DND-41 (cell line): ENCODE measurements at regions not wholly inside any gene's neighbourhood (a gene's known extent, or its start where the extent isn't known, plus 50 kb on each side); places are given as distances from the start of the nearest gene placed in this dataset.

Source experiments
- ATAC-seq: fragments of 200-7000 bp; cut with Tn5 transposase; 3 replicates; pipeline ENCODE4 v1.9.1; 2021; ENCODE audit warnings: low read depth; ENCODE audit not compliant: insufficient read depth
- DNase-seq: peaks from one replicate; pipeline ENCODE4 v3.0.0-alpha.2; 2020
- H2AFZ ChIP-seq: 2 replicates; pipeline ENCODE4 v1.6.0; 2012; ENCODE audit warnings: low read depth, low read length
- H3K27ac ChIP-seq: 2 replicates; pipeline ENCODE4 v1.5.1; 2012; ENCODE audit warnings: low read length, inconsistent platforms
- H3K27me3 ChIP-seq: fragments of 200-600 bp; sonication (generic); 2 replicates; pipeline ENCODE4 v1.6.0; 2012; ENCODE audit warnings: low read length, mild to moderate bottlenecking, inconsistent platforms; ENCODE audit not compliant: insufficient read depth, poor library complexity
- H3K36me3 ChIP-seq: 2 replicates; pipeline ENCODE4 v1.5.1; 2012; ENCODE audit warnings: low read length, inconsistent platforms; ENCODE audit not compliant: insufficient read depth
- H3K4me1 ChIP-seq: 2 replicates; pipeline ENCODE4 v1.5.1; 2012; ENCODE audit warnings: mild to moderate bottlenecking, low read length; ENCODE audit not compliant: insufficient read depth
- H3K4me2 ChIP-seq: 2 replicates; pipeline ENCODE4 v1.6.0; 2012; ENCODE audit warnings: mild to moderate bottlenecking, moderate library complexity, low read length, inconsistent platforms; ENCODE audit not compliant: insufficient read depth
- H3K4me3 ChIP-seq, 2 experiments: fragments of 200-600 bp in 1 of 2; shearing (Covaris generic) in 1 of 2; 2 replicates each; pipeline ENCODE4 v1.5.1; 2012 to 2016; ENCODE audit warnings: inconsistent platforms in 2 of 2, low read length in 2 of 2, mild to moderate bottlenecking in 2 of 2, low read depth in 1 of 2, moderate library complexity in 1 of 2
- H3K79me2 ChIP-seq: 2 replicates; pipeline ENCODE4 v1.6.0; 2012; ENCODE audit warnings: low read length, inconsistent platforms; ENCODE audit not compliant: insufficient read depth
- H3K9ac ChIP-seq: 2 replicates; pipeline ENCODE4 v1.6.0; 2012; ENCODE audit warnings: low read depth, mild to moderate bottlenecking, inconsistent platforms, low read length, moderate library complexity
- H3K9me3 ChIP-seq: 2 replicates; pipeline ENCODE4 v1.5.1; 2012; ENCODE audit warnings: low read length, moderate library complexity, mild to moderate bottlenecking, inconsistent platforms; ENCODE audit not compliant: insufficient read depth, severe bottlenecking
- H4K20me1 ChIP-seq: 2 replicates; pipeline ENCODE4 v1.6.0; 2012; ENCODE audit warnings: low read length; ENCODE audit not compliant: insufficient read depth
- EZH2 ChIP-seq: IDR thresholded peaks from 3 replicates; pipeline ENCODE4 v1.6.1; 2012; ENCODE audit warnings: borderline replicate concordance, low read depth, mild to moderate bottlenecking, moderate library complexity, low read length, inconsistent platforms; ENCODE audit not compliant: severe bottlenecking
- TF ChIP-seq, protein P1 (sequence below): IDR thresholded peaks from 2 replicates; pipeline ENCODE4 v1.5.1; 2012; ENCODE audit warnings: borderline replicate concordance, low read length, moderate library complexity, mild to moderate bottlenecking; ENCODE audit not compliant: poor library complexity, severe bottlenecking; ENCODE audit errors: extremely low read depth

DNA sequence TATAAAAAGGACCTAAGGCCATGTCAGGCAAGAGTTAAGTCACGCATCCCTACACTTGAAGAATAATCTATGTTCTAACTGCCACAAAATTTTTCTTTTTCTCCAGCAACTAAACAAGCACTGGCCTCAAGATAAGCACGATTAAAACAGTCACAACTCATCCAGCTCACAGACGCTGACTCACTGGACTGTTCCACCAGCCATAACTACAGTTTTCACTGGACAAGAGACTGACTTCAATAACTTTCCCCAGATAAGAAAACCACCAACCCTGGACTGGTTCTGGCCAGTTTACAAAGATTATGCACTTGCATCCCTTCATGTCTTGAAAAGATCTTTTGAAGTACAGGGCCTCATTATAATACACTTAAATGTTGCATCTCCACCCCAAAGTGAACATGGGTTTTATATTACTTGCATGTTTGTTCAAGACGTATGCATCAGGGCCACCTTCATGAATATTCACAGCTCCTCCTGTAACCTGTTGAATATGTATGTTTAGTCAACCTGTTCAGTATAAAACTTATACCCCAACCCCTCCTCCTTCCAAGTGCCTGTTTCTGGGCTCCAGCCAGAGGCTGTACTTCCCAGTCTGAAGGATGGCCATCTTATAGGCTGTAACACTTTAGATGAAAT, 129.3 kb upstream of the EPB41L4A start:
- H3K9me3 ChIP-seq, result no peaks in the 10 kb centered on the region
- ATAC-seq (no peak), DNase-seq (no peak)
- no peak overlapping the region for H3K4me2 ChIP-seq
- no peak overlapping the region for H3K9ac ChIP-seq
- H3K27me3 ChIP-seq, result no peaks in the 10 kb centered on the region
- TF ChIP-seq, protein P1, sequence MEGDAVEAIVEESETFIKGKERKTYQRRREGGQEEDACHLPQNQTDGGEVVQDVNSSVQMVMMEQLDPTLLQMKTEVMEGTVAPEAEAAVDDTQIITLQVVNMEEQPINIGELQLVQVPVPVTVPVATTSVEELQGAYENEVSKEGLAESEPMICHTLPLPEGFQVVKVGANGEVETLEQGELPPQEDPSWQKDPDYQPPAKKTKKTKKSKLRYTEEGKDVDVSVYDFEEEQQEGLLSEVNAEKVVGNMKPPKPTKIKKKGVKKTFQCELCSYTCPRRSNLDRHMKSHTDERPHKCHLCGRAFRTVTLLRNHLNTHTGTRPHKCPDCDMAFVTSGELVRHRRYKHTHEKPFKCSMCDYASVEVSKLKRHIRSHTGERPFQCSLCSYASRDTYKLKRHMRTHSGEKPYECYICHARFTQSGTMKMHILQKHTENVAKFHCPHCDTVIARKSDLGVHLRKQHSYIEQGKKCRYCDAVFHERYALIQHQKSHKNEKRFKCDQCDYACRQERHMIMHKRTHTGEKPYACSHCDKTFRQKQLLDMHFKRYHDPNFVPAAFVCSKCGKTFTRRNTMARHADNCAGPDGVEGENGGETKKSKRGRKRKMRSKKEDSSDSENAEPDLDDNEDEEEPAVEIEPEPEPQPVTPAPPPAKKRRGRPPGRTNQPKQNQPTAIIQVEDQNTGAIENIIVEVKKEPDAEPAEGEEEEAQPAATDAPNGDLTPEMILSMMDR, result no peak
- H3K4me1 ChIP-seq, result no peaks in the 10 kb centered on the region
- H2AFZ ChIP-seq, result no peak overlapping the region
- H3K79me2 ChIP-seq, result no peaks in the 10 kb centered on the region
- H3K27ac ChIP-seq, result no peak overlapping the region
- no peak overlapping the region for H3K4me3 ChIP-seq
- no peaks in the 10 kb centered on the region for H3K36me3 ChIP-seq
- H4K20me1 ChIP-seq, result no peaks in the 10 kb centered on the region

DNA sequence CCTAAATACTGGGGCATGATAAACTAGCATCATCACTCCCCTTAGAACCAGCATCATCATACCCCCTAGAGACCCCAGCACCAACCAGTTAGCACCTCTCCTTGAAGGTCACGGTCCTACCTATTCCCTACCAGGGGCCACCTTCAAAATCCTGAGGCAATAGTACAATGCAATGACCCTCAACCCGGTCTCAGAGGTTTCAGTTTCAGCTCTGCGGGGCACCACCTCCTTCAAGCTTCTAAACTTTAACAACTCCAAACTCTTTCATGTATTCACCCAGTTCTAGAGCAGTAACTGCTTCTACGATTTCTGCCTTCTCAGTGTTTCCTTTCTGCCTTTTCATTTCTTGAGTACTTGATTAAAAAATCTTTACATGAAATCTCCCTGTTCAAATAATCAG, 130.1 kb upstream of the EPB41L4A start:
- Histone ChIP-seq H4K20me1 (no peaks in the 10 kb centered on the region), H3K9me3 (no peaks in the 10 kb centered on the region), H3K9ac (no peak overlapping the region), H3K36me3 (no peaks in the 10 kb centered on the region), H3K27me3 (no peaks in the 10 kb centered on the region), H3K79me2 (no peaks in the 10 kb centered on the region), H2AFZ (no peak overlapping the region), H3K4me1 (no peaks in the 10 kb centered on the region), H3K4me3 (no peak overlapping the region), H3K27ac (no peak overlapping the region), H3K4me2 (no peak overlapping the region)
- ATAC-seq, result no peak
- TF ChIP-seq, protein P1, result no peak
- TF ChIP-seq EZH2, result no peak
- no peak for DNase-seq

DNA sequence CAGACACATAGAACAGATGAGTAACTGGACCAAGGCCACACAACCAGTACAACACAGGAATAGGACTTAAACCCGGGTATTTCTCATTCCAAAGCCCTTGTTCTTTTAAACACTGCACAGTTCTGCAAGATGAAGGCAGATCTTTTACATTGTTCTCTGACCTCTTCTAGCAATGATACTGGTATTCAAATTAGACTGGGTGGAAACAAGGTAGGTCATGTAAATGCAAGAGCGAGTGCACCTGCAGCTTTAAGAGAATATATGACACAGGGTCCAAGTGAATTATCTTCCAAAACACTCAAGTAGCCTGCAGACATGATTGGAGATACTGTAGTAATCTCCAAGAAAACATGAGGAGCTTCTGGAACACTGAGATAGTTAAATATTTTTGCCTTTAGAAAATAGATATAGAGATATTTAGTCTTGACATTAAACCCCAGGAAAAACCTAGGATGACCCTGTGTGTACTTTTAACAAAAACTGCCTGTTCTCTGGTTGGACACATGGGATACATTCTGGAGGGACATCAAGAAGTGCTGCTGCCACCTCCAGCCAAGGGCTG, 130.6 kb upstream of the EPB41L4A start:
- no peak for TF ChIP-seq EZH2
- TF ChIP-seq, protein P1, result no peak
- no peaks in the 10 kb centered on the region for H3K79me2 ChIP-seq
- no peaks in the 10 kb centered on the region for H4K20me1 ChIP-seq
- H3K27me3 ChIP-seq, result no peaks in the 10 kb centered on the region
- H3K36me3 ChIP-seq, result no peaks in the 10 kb centered on the region
- no peak for ATAC-seq
- H3K9ac ChIP-seq, result no peak overlapping the region
- H3K4me2 ChIP-seq, result no peak overlapping the region
- DNase-seq, result no peak
- H3K4me1 ChIP-seq, result no peaks in the 10 kb centered on the region
- no peak overlapping the region for H3K27ac ChIP-seq
- H3K9me3 ChIP-seq, result no peaks in the 10 kb centered on the region
- H3K4me3 ChIP-seq, result no peak overlapping the region
- H2AFZ ChIP-seq, result no peak overlapping the region
